Endometrium (tissue), 2 donors: ENCODE measurements at regions not wholly inside any gene's neighbourhood (a gene's known extent, or its start where the extent isn't known, plus 50 kb on each side); places are given as distances from the start of the nearest gene placed in this dataset.

Experiments
- FAIRE-seq: peaks from 2 replicates; lab custom pipeline; 2012; peaks lifted over from hg19 to GRCh38; lab: Jason Lieb, UNC
- donor health status: control.
- donor health status: control.

- FAIRE-seq: no peak
Measured at GRCh38 chr15:46441294-46442062, 806.6 kb downstream of the SQOR start.

- no peak for FAIRE-seq
Measured at GRCh38 chr15:46442184-46442583, 807.4 kb downstream of the SQOR start.

GRCh38 chr15:46442901-46443590 lies 808.2 kb downstream of the SQOR start:
- FAIRE-seq: no peak

GRCh38 chr15:46450112-46450809 lies 815.4 kb downstream of the SQOR start:
- no peak for FAIRE-seq

- no peak for FAIRE-seq
Measured at GRCh38 chr15:46450810-46451182, 816.0 kb downstream of the SQOR start.

- no peak for FAIRE-seq
Measured at GRCh38 chr15:46452297-46452820, 817.5 kb downstream of the SQOR start.

GRCh38 chr15:46456456-46456855 lies 821.6 kb downstream of the SQOR start:
- no peak for FAIRE-seq

GRCh38 chr15:46460431-46461094 lies 825.7 kb downstream of the SQOR start:
- no peak for FAIRE-seq

GRCh38 chr15:46461416-46461815 lies 826.6 kb downstream of the SQOR start:
- FAIRE-seq: no peak

GRCh38 chr15:46467041-46467440 lies 832.2 kb downstream of the SQOR start:
- FAIRE-seq: no peak

GRCh38 chr15:46471096-46471495 lies 836.3 kb downstream of the SQOR start:
- no peak for FAIRE-seq

- FAIRE-seq: no peak
Measured at GRCh38 chr15:46489276-46489675, 854.4 kb downstream of the SQOR start.

GRCh38 chr15:46496491-46497115 lies 861.8 kb downstream of the SQOR start:
- FAIRE-seq: no peak

GRCh38 chr15:46502667-46503066 lies 867.8 kb downstream of the SQOR start:
- no peak for FAIRE-seq

GRCh38 chr15:46518381-46518780 lies 883.6 kb downstream of the SQOR start:
- FAIRE-seq: no peak

GRCh38 chr15:46523701-46524100 lies 888.9 kb downstream of the SQOR start:
- FAIRE-seq: no peak

GRCh38 chr15:46525984-46526725 lies 891.3 kb downstream of the SQOR start:
- FAIRE-seq: no peak

GRCh38 chr15:46526726-46527110 lies 891.9 kb downstream of the SQOR start:
- no peak for FAIRE-seq

- no peak for FAIRE-seq
Measured at GRCh38 chr15:46543626-46544025, 908.8 kb downstream of the SQOR start.

GRCh38 chr15:46548989-46549388 lies 914.2 kb downstream of the SQOR start:
- FAIRE-seq: no peak

GRCh38 chr15:46552316-46552715 lies 917.5 kb downstream of the SQOR start:
- FAIRE-seq: no peak
